GM21423 (cell line): ENCODE measurements at regions not wholly inside any gene's neighbourhood (a gene's known extent, or its start where the extent isn't known, plus 50 kb on each side); places are given as distances from the start of the nearest gene placed in this dataset.

Source experiments
- ATAC-seq: cut with Tn5 transposase; IDR thresholded peaks from one replicate; pipeline ENCODE4 v1.9.1; 2021; ENCODE audit warnings: mild to moderate bottlenecking, moderate library complexity; ENCODE audit not compliant: unreplicated experiment

DNA sequence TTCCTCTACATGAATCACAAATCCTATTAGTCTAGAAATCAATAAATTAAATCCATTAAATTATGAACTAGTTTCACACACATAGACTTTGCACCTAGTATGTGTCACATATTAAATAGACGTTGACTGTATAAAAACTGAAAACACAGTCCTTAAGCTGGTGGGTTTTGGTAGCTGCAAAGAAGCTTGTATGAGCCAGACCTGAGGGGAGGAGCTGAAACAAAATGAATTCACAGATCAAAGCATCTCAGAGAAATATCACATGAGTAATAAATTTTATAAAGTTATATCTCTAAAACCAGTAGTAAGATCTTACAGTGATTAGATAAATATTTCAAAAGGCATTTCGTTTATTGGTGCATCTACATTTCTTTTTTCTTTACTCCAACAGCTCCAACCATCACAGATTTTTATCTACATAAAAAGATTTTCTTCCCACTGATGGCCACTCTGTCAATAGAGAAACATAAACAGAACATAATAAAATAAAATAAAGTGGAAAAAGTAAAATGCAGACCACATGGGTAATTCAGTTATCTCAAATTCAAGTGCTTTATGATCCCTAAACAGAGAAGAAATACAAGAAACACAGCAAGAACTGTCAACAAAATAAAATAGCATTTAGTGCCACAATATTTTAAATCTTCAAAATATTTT lies 420.0 kb upstream of the CYRIA start:
- no peak for ATAC-seq

DNA sequence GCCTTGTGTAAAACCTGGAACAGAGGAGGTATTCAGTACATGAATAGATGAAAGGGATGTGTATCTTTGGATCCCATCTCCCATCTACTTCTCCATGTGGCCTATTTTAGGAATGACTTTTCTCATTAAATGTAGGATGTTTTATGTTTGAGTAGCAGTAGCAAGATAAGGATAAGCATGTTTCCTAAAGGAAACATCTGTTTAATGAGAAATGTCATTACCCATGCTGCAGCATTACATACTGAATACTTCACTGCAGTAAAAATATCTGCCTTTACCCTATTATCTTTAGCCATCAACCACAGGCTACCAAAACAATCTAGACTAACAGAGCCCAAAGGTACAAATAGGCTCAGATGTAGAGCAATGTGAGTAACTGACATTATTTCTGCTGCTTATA lies 419.2 kb upstream of the CYRIA start:
- ATAC-seq, result no peak

DNA sequence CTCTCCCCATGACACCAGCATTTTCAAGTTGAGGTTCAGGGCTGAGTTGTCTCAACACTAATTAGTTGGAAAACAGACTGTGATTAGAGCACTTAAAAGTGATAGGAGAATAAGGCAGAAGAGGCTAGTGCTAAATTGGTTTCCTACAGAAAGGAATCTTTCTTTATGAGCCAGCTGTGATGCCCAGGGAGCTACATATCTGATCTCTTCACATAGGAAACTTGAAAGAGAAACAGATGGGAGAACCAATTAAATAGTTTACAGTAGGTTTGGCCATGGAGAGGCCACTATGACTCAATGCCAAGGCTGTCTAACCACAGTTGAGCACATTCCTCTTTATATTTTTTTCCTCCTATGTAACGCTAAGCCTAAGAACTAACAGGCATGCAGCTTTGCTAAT lies 418.3 kb upstream of the CYRIA start:
- ATAC-seq, result no peak

DNA sequence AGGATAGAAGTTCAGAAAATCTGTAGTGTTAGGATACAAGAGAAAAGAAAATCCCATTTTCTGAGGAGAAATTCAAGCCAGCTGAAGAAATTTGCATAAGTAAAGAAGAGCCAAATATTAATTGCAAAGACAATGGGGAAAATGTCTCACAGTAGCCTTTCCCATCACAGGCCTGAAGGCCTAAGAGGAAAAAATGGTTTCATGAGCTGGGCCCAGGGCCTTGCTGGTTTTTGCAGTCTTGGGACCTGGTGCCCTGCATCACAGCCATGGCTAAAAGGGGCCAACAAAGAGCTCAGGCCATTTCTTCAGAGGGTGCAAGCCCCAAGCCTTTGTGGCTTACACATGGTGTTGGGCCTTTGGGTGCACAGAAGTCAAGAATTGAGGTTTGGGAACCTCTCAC lies 413.6 kb upstream of the CYRIA start:
- ATAC-seq, result no peak

DNA sequence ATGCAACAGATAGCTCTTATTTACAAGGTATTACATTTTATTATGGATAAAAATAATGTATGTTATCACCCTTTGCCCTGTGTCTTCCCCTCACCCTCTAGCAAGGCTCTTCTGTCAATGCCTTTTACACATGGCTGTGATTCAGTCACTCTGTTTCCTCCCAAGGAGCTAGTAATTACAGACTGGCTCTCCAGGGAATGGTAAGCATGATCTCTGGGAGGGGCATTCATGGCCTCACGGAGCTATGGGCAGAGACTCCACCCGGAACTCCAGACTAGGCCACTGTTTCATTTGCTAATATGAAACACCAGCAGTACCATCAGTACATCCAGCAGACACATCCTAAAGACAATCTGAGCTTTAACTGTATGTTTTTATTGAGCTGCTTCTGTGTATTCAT lies 410.9 kb upstream of the CYRIA start:
- ATAC-seq, result no peak

DNA sequence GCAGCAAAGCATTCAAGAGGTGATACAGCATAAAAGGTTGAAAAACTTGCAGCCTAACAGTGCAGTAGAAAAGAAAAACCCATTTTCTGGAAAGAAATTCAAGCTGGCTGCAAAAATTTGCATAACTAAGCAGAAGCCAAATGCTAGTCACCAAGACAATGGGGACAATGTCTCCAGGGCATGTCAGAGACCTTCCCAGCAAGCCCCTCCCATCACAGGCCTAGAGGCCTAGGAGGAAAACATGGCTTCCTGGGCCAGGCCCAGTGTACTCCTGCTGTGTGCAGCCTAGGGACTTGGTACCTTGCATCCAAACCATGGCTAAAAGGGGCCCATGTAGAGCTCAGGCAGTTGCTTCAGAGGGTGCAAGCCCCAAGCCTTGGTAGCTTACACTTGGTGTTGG lies 405.1 kb upstream of the CYRIA start:
- no peak for ATAC-seq

DNA sequence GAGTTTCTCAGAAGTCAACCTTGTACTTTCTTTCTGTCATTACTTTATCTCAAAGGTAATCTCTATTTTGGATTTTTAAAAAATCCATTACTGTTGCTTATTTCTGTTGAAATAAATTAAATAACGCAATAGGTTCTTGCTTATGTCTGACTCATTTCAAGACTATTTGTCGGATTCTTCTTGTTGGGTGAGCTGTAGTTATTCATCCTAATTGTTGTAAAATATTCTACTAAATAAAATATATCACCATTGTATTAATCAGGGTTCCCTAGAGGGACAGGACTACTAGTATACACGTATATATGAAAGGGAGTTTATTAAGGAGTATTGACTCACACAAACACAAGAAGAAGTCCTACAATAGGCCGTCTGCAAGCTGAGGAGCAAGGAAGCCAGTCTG lies 403.9 kb upstream of the CYRIA start:
- ATAC-seq, result no peak

DNA sequence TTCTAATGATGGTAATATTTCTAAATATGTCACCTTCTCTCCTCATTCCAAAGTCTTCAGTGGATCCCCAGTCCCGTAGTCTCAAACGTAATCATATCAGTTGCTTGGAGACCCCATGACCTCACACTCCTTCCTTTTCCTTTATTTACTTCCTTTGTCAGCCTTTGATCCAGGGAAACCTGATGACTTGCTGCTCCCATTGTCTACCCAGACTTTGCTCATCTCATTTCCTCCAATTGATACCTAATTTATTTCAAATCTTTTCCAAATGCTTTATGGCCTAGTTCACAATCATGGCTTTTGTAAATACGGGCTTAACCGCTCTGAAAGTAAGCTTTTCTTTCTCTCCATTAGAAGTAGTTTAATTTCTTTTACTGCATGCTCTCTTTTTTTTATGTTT lies 402.4 kb upstream of the CYRIA start:
- ATAC-seq, result no peak

DNA sequence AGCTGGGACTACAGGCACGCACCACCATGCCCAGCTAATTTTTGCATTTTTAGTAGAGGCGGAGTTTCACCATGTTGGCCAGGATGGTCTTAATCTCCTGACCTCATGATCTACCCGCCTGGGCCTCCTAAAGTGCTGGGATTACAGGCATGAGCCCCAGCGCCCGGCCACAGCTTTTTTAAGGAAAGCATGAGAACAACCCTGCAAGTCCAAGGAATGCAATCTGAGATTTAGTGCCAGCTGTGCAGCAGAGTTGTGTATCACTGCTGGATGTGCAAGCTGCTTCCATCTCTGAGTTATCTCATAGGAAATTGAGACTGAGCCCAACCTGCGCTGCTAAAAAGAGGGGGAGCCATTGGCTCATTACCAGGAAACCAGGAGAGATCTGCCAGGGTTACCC lies 399.9 kb upstream of the CYRIA start:
- no peak for ATAC-seq

DNA sequence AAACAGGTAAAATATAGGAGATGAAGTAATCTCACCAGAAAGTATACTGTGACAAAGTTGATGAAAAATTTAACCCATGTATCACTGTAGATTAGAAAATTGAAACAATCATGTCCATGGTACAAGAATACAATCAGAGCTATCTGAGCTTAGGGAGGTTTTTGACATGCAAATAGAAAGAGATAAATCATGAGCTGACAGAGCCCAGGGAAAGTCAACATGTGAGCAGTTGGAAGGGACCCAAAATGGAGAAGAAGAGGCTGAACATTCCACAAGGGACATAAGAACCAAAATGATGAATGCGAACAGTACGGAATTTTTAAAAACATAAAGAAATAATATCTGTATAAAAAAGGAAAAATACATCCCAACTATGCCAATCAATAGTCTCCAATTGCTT lies 395.4 kb upstream of the CYRIA start:
- no peak for ATAC-seq

DNA sequence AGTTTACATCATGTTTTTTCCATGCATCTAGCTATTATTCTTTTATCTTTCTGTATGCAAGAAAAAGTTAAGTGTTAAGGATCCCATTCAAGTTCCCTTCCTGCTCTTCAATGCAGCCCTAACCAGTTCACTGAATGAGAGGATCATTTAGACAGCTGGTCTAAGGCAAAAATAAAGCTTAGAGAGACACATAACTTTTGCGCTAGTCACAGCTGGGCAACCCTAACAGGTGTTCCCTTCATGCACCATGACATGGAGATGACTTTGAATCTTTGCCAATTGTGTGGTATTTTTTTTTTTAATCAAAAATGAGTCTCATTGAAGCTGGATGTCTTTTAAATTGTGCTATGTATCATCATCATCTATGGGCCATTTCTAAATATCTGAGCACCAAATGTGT lies 393.8 kb upstream of the CYRIA start:
- no peak for ATAC-seq

DNA sequence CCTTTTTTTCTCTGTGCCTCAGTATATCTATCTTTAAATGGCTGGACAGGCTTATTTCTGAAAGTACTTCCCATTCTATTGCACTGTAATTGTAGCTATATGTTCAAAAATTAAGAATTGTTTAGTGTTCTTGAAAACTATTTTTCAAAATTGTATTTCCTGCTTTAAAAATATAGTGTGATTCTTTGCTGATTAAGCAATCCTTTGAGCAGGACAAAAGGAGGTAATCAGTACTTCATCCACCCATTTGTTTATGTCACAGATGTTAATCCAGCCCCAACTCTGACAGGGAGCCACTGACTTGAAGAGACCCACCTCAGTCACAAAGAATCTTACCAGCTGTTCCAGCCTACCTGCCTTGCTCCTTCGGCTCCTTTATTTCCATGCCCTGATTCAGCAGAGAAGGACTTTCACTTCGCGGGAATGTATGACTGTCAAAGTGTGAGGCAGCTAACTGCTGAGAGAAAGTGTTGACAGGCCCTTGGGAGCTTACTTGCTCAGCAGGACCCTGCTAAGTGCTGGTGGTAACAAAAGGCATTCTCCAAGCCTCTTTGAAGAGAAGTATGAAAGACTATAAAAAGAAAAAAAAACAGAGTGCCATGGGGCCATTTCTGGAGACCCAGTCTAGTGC lies 393.3 kb upstream of the CYRIA start:
- ATAC-seq, result no peak

DNA sequence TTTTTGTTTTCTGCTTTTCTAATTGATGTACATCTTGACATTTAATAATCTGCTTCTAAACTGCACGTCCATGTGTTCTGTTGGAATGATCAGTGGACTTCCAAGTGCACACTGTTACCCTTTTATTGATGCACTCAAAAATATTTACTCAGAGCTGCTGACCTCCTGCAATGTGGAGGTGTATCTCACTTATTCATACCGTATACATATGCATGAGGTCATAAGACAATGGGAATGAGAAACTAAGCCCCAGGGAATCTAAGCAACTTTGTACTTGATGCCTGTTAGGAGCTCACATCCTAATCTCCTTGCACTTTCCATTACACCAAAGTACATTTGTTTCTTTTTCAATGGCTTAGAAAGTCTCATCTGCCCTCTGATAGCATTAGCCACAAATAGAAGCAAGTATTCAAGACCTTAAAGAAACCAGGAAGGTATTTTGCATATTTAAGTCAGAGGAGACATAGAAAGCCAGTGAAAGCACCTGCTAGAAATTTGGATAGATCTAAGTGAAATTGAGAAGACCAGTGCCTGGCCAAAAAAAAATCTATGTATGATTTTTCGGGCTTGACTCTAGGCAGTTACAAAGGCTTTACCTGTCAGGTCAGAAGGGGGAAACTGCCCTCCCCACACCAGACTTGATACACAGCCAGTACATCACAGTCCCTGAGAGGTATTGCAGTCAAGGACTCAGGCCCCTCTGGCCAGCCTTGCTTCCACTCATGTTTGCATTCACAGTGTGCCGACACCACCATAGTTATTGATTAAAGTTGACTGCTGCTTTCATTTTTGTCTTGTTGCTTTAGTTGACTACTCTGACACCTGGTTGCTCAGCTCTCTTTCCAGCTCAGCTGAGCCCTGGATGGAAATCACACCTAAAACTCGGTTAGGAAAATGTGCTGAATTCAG lies 391.7 kb upstream of the CYRIA start:
- no peak for ATAC-seq

DNA sequence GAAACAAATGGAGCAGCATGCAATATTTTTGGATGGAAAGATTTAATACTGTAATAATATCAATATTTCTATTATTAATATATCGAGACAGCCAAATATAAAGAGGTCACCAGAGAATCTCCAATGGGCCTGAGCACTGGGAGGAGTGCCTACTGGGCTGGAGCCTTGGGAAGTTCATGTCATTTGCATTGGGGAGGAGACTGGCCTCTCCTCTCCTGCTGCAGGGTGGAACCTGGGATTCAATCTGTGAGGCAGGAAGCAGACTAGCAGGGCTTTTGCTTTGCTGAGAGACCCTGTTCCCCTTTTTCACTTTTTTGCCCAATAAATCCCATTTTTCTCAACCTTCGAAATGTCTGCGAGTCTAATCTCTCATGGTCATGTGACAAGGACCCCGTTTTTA lies 390.6 kb upstream of the CYRIA start:
- no peak for ATAC-seq

DNA sequence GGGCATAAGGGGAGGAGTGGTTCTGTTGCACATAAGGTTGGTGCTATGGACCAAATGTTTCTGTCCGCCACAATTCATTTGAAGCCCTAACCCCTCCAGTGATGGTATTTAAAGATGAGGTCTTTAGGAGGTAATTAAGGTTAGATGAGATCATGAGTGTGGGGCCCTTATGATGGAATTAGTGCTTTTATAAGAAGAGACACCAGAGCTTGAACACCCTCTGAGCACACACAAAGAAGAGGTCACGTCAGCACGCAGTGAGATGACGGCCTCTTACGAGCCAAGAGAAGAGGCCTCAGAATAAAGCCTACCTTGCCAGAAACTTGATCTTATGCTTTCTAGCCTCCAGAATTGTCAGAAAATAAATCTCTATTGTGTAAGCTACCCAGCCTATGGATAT lies 386.4 kb upstream of the CYRIA start:
- ATAC-seq, result no peak

DNA sequence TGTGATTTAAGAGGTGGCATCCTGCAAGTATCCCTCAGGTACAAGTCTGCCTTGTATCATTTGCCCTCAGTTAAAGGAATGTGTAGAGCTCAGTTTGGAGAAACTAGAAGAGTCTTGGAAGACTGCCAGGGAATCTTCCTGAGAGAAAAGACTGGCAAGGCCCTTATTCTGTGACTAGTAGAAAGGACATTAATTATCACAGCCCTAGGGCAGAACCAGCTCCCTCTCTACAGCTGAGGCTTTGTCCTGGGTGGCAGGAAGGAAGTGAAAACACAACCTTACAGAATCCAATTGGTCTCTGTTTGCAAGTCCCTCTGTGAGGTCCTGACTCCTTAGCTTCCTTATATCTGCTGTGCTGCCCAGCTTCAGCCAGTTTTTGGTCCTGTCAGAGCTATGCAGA lies 385.9 kb upstream of the CYRIA start:
- ATAC-seq, result no peak

DNA sequence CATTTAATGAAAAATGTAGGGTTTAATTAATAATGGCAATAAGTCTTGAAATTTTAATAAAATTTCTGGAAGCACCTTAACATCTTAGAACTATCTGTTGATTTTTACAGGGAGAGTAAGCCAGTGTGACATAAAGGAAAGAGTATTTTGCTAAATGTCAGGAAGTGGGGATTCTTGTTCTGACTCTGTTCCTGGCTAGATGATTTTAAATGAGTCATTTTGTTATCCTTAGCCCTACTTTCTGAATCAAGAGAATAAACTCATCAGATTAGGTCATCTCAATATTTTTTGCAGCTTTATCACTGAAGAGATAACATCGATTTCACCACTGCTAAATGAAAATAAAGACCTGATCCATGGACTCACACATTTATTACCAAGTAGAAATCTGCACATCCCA lies 377.5 kb upstream of the CYRIA start:
- no peak for ATAC-seq

DNA sequence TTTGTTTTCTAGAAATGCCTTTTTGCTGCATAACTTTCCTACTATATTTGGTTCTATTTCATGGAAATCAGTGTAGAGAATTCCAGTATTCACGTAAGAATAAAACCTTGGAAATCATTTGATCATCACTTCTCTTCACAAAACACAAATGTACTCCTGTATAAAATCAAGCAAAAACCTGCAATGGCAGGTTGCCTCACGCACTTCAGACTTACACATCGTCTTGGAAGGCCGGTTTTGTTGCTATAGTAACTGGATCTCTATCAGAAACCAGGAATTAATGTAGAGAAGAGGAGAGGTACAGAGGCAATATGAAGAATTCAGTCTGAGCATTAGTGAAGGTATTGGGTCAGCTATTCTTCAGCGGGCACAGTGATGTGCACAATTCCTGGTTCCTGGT lies 370.7 kb upstream of the CYRIA start:
- ATAC-seq, result no peak

DNA sequence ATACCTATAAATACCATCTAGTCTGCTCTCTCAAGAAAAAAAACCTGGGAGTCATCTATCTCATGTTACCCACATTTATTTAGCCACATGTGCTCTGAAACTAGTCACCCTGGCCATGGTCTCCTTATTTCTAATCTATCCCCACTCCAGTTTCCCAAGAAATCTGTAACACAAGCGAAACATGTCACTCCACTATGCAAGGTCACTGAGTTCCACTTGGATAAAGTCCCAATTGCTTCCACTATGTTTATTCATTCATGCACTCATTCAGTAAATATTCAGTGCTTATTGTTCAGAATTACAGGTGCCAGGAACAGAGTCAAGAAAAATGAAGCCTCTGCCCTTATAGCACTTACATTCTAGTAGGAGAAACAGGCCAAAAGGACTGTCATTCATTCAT lies 369.4 kb upstream of the CYRIA start:
- no peak for ATAC-seq

DNA sequence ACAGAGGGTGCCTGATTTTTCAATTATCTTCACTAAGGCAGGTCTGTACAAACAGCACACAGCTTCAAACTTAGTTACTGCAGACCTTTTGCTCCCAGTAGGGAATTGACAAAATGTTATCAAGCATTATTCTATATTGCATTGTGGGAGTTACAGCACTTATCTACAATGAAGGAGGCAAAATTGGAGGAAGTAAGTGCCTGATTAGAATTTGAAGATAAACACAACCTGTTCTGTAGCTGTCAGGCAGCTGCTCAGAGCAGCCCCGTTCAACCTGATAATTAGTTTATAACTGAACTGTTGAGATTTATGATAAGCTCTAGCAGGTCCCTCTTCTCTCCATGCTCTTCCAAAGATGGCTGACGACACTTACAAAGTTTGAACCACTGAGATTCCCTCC lies 364.4 kb upstream of the CYRIA start:
- no peak for ATAC-seq

DNA sequence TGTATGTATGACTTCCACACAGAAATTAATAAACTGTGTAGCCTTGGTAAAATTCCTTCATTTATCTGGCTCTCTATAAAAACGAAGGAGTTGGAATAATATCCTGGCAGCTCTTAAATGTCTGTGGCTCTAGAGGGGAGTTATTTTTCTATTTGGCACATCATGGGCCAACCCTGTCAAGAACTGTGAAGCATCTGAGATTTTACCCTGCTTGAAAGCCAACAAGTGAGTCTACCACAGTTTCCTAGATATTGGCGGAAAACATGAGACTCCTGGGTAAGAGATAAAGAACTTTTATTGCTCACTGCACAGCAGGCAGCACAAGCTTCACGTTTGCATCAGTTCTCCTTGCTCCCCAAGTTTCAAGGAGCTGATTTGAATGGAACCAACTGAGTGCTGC lies 346.7 kb upstream of the CYRIA start:
- no peak for ATAC-seq

DNA sequence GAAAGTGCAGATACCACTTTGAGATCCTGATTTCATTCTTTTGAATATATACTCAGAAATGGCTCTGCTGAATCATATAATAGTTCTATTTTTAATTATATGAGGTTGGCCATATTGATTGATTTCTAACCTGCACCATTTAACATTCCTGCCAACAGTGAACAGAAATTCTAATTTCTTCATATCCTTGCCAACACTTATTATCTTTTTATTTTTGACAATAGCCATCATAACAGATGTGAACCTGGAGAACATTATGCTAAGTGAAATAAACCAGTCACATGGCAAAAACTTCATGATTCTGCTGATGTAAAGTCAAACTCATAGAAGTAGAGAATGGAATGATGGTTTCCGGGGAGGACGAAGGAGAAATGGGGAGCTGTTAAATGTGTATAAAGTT lies 344.5 kb upstream of the CYRIA start:
- ATAC-seq, result no peak
